ENCODE measurements at regions not wholly inside any gene's neighbourhood (a gene's known extent, or its start where the extent isn't known, plus 50 kb on each side); places are given as distances from the start of the nearest gene placed in this dataset.

GRCh38 chr10:10870523-10871241 lies 147.0 kb upstream of the CELF2 start:
- DNase-seq (ENCODE audit: low spot score): peak; percentile 12
- no peak for TF ChIP-seq CTCF (IDR thresholded peaks at IDR 0.05; ENCODE audit: borderline replicate concordance, control extremely low read depth, extremely low read depth, insufficient read depth, missing control alignments)
- in situ Hi-C loops (cut with MboI; ENCODE audit: low sequenced_read_pairs, unreplicated experiment): no loop called here

GRCh38 chr10:10871352-10871751 lies 146.3 kb upstream of the CELF2 start:
- no peak for TF ChIP-seq CTCF (IDR thresholded peaks at IDR 0.05; ENCODE audit: borderline replicate concordance, control extremely low read depth, extremely low read depth, insufficient read depth, missing control alignments)
- DNase-seq (ENCODE audit: low spot score): no peak

GRCh38 chr10:10872035-10872673 lies 145.5 kb upstream of the CELF2 start:
- TF ChIP-seq CTCF (IDR thresholded peaks at IDR 0.05; ENCODE audit: borderline replicate concordance, control extremely low read depth, extremely low read depth, insufficient read depth, missing control alignments): no peak
- DNase-seq (ENCODE audit: low spot score): no peak
- in situ Hi-C loops (cut with MboI; ENCODE audit: low sequenced_read_pairs, unreplicated experiment): no loop called here

More at GRCh38 chr10:10871352-10871751, 146.3 kb upstream of the CELF2 start:
- in situ Hi-C loops (cut with MboI; ENCODE audit: low sequenced_read_pairs, unreplicated experiment): no loop called here

GRCh38 chr10:10872764-10873163 lies 144.9 kb upstream of the CELF2 start:
- no peak for DNase-seq (ENCODE audit: low spot score)
- in situ Hi-C loops (cut with MboI; ENCODE audit: low sequenced_read_pairs, unreplicated experiment): no loop called here
- no peak for TF ChIP-seq CTCF (IDR thresholded peaks at IDR 0.05; ENCODE audit: borderline replicate concordance, control extremely low read depth, extremely low read depth, insufficient read depth, missing control alignments)

GRCh38 chr10:10873289-10873688 lies 144.4 kb upstream of the CELF2 start:
- DNase-seq (ENCODE audit: low spot score): no peak
- in situ Hi-C loops (cut with MboI; ENCODE audit: low sequenced_read_pairs, unreplicated experiment): no loop called here
- TF ChIP-seq CTCF (IDR thresholded peaks at IDR 0.05; ENCODE audit: borderline replicate concordance, control extremely low read depth, extremely low read depth, insufficient read depth, missing control alignments): no peak

- TF ChIP-seq CTCF (IDR thresholded peaks at IDR 0.05; ENCODE audit: borderline replicate concordance, control extremely low read depth, extremely low read depth, insufficient read depth, missing control alignments): no peak
- no peak for DNase-seq (ENCODE audit: low spot score)
- in situ Hi-C loops (cut with MboI; ENCODE audit: low sequenced_read_pairs, unreplicated experiment): no loop called here
Measured at GRCh38 chr10:10873915-10874314, 143.8 kb upstream of the CELF2 start.
